ENCODE measurements at regions not wholly inside any gene's neighbourhood (a gene's known extent, or its start where the extent isn't known, plus 50 kb on each side); places are given as distances from the start of the nearest gene placed in this dataset.
"Not testable (repeated sequence)": the region's sequence is repeated elsewhere in the genome, so short reads cannot be mapped to it uniquely, and the experiment has no call there.

- peak; percentile 6 for DNase-seq (ENCODE audit: low read depth)
Measured at GRCh38 chr4:59608466-59608865, 1591.7 kb upstream of the ADGRL3 start.

- DNase-seq (ENCODE audit: low read depth), result peak; percentile 63
Measured at GRCh38 chr4:59612235-59612634, 1587.9 kb upstream of the ADGRL3 start.

GRCh38 chr4:59615316-59615715 is 1584.8 kb upstream of the ADGRL3 start:
- DNase-seq (ENCODE audit: low read depth), result no peak

- no peak for DNase-seq (ENCODE audit: low read depth)
Measured at GRCh38 chr4:59629348-59629747, 1570.8 kb upstream of the ADGRL3 start.

- no peak for DNase-seq (ENCODE audit: low read depth)
Measured at GRCh38 chr4:59630235-59630634, 1569.9 kb upstream of the ADGRL3 start.

GRCh38 chr4:59630922-59631321 is 1569.2 kb upstream of the ADGRL3 start:
- DNase-seq (ENCODE audit: low read depth), result no peak

GRCh38 chr4:59637596-59637995 is 1562.5 kb upstream of the ADGRL3 start:
- DNase-seq (ENCODE audit: low read depth), result no peak

- no peak for DNase-seq (ENCODE audit: low read depth)
Measured at GRCh38 chr4:59643682-59644081, 1556.4 kb upstream of the ADGRL3 start.

- no peak for DNase-seq (ENCODE audit: low read depth)
Measured at GRCh38 chr4:59644765-59645164, 1555.4 kb upstream of the ADGRL3 start.

GRCh38 chr4:59646082-59646481 is 1554.0 kb upstream of the ADGRL3 start:
- DNase-seq (ENCODE audit: low read depth), result no peak

GRCh38 chr4:59647011-59647410 is 1553.1 kb upstream of the ADGRL3 start:
- DNase-seq (ENCODE audit: low read depth), result no peak

GRCh38 chr4:59647500-59647899 is 1552.6 kb upstream of the ADGRL3 start:
- no peak for DNase-seq (ENCODE audit: low read depth)

GRCh38 chr4:59650861-59651260 is 1549.3 kb upstream of the ADGRL3 start:
- DNase-seq (ENCODE audit: low read depth), result no peak

GRCh38 chr4:59655996-59656395 is 1544.1 kb upstream of the ADGRL3 start:
- DNase-seq (ENCODE audit: low read depth), result no peak

GRCh38 chr4:59664771-59665170 is 1535.4 kb upstream of the ADGRL3 start:
- no peak for DNase-seq (ENCODE audit: low read depth)

GRCh38 chr4:59666645-59667044 is 1533.5 kb upstream of the ADGRL3 start:
- DNase-seq (ENCODE audit: low read depth), result no peak

- no peak for DNase-seq (ENCODE audit: low read depth)
Measured at GRCh38 chr4:59671037-59671436, 1529.1 kb upstream of the ADGRL3 start.

GRCh38 chr4:59676389-59676788 is 1523.7 kb upstream of the ADGRL3 start:
- DNase-seq (ENCODE audit: low read depth), result no peak

- DNase-seq (ENCODE audit: low read depth), result not testable (repeated sequence)
Measured at GRCh38 chr4:59676992-59677391, 1523.1 kb upstream of the ADGRL3 start.

GRCh38 chr4:59685626-59686025 is 1514.5 kb upstream of the ADGRL3 start:
- no peak for DNase-seq (ENCODE audit: low read depth)

GRCh38 chr4:59689149-59689548 is 1511.0 kb upstream of the ADGRL3 start:
- no peak for DNase-seq (ENCODE audit: low read depth)

- DNase-seq (ENCODE audit: low read depth), result no peak
Measured at GRCh38 chr4:59695355-59696053, 1504.6 kb upstream of the ADGRL3 start.

GRCh38 chr4:59698041-59698440 is 1502.1 kb upstream of the ADGRL3 start:
- no peak for DNase-seq (ENCODE audit: low read depth)

GRCh38 chr4:59700651-59701050 is 1499.5 kb upstream of the ADGRL3 start:
- DNase-seq (ENCODE audit: low read depth), result no peak
